ENCODE measurements at regions not wholly inside any gene's neighbourhood (a gene's known extent, or its start where the extent isn't known, plus 50 kb on each side); places are given as distances from the start of the nearest gene placed in this dataset.

GRCh38 chr20:6407163-6407562 is 284.3 kb upstream of the FERMT1 start:
- no peak for TF ChIP-seq CTCF (IDR thresholded peaks at IDR 0.05; ENCODE audit: extremely low read depth, missing control alignments)
- no peak for DNase-seq (ENCODE audit: low spot score)

DNA sequence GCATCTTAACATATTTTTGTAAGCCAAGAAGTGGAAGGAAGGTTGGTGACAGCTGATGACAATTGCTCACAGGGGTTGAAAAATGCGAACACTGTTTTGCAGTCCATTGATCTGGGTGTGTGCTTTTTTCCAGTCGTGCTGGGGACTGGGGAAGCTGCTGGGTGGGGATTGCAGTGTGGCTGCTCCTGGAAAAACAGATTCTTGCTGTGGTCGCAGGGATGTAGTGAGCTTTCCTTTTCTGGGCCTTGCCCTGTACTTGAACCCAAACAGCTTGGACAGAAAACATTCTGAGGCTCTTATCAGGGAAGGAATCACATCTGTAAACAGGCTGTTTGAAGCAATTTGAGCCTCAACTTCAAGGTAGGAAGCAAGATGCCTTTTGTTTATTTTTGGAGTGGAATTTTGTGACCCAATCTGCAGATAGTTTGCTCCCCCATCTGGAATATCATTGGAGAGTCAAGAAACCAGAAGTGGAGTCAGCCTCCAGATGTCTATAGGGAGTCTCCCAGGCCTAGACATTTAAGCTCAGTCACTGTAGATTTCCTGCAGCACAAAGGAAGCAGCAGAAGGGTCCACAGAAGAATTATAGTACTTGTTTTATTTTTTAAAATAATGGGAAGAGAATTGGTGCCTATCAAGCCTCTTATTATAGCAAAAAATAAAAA is 279.2 kb upstream of the FERMT1 start:
- TF ChIP-seq CTCF (IDR thresholded peaks at IDR 0.05; ENCODE audit: extremely low read depth, missing control alignments): no peak
- DNase-seq (ENCODE audit: low spot score): no peak

- TF ChIP-seq CTCF (IDR thresholded peaks at IDR 0.05; ENCODE audit: extremely low read depth, missing control alignments): no peak
- no peak for DNase-seq (ENCODE audit: low spot score)
Observed at GRCh38 chr20:6397115-6397514, 274.3 kb upstream of the FERMT1 start.

DNA sequence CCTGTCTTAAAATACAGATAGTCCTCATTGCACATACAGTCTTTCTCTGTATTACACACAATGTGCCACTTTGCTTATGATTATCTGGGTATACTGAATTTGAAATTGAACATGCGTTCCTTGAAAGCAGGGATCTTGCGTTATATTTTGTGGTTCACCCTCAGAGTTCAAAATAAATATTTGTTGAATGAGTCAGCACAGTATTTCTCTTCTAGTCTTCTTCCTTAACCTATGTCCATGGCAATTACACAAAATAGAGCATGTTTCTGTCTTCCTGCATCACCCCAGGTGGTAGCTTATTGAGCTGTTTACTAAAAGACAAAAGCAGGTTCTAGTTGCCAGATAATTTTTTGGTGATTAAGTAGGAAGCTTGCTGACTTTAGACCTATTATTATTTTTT is 272.9 kb upstream of the FERMT1 start:
- TF ChIP-seq CTCF (IDR thresholded peaks at IDR 0.05; ENCODE audit: extremely low read depth, missing control alignments): no peak
- DNase-seq (ENCODE audit: low spot score): no peak

GRCh38 chr20:6388671-6389197 is 265.9 kb upstream of the FERMT1 start:
- no peak for TF ChIP-seq CTCF (IDR thresholded peaks at IDR 0.05; ENCODE audit: extremely low read depth, missing control alignments)
- no peak for DNase-seq (ENCODE audit: low spot score)

GRCh38 chr20:6384956-6385486 is 262.2 kb upstream of the FERMT1 start:
- no peak for TF ChIP-seq CTCF (IDR thresholded peaks at IDR 0.05; ENCODE audit: extremely low read depth, missing control alignments)
- DNase-seq (ENCODE audit: low spot score): no peak

GRCh38 chr20:6384380-6384779 is 261.6 kb upstream of the FERMT1 start:
- no peak for TF ChIP-seq CTCF (IDR thresholded peaks at IDR 0.05; ENCODE audit: extremely low read depth, missing control alignments)
- no peak for DNase-seq (ENCODE audit: low spot score)
